NT2/D1 (cell line): ENCODE measurements at regions not wholly inside any gene's neighbourhood (a gene's known extent, or its start where the extent isn't known, plus 50 kb on each side); places are given as distances from the start of the nearest gene placed in this dataset.

Experiments
- SUZ12 ChIP-seq: IDR thresholded peaks from 2 replicates; pipeline ENCODE4 v1.6.1; 2011; ENCODE audit not compliant: insufficient read length, insufficient read depth; ENCODE audit errors: extremely low read depth
- YY1 ChIP-seq: IDR thresholded peaks from 2 replicates; pipeline ENCODE4 v1.6.1; 2011; ENCODE audit not compliant: insufficient read length, insufficient read depth
- ZNF274 ChIP-seq: IDR thresholded peaks from 2 replicates; pipeline ENCODE4 v1.6.1; 2011; ENCODE audit warnings: mild to moderate bottlenecking, low read depth, low read length

GRCh38 chr4:177128306-177128705 lies 181.4 kb upstream of the NEIL3 start:
- TF ChIP-seq YY1 (no peak), ZNF274 (no peak), SUZ12 (no peak)
